GM12892 (cell line): ENCODE measurements at regions not wholly inside any gene's neighbourhood (a gene's known extent, or its start where the extent isn't known, plus 50 kb on each side); places are given as distances from the start of the nearest gene placed in this dataset.

Experiments used
- POLR2A ChIP-seq: IDR thresholded peaks from 2 replicates; pipeline ENCODE4 v1.6.1; 2011; ENCODE audit warnings: low read depth, low read length, control low read depth
- POLR2AphosphoS5 ChIP-seq: IDR thresholded peaks from 2 replicates; pipeline ENCODE4 v1.6.1; 2011; ENCODE audit warnings: low read depth, low read length, control low read depth

GRCh38 chr12:127205781-127206555 lies 1061.0 kb upstream of the TMEM132C start:
- TF ChIP-seq POLR2AphosphoS5 (no peak), POLR2A (no peak)
